GM10248 (cell line): ENCODE measurements at regions not wholly inside any gene's neighbourhood (a gene's known extent, or its start where the extent isn't known, plus 50 kb on each side); places are given as distances from the start of the nearest gene placed in this dataset.
A peak's percentile ranks its signal among the peaks of the same experiment; 100 is the strongest.

Experiments used
- CTCF ChIA-PET: fragments of 300-600 bp; sonication (Branson Sonifier 250); formaldehyde crosslinking; extraction: SDS; loops from one replicate; lab custom pipeline; 2021; ENCODE audit warnings: antibody characterized with exemption; lab: Yijun Ruan, JAX
- POLR2A ChIA-PET: fragments of 350-650 bp; sonication (Branson Sonifier 250); formaldehyde crosslinking; extraction: SDS; loops from one replicate; lab custom pipeline; 2020; ENCODE audit warnings: antibody characterized with exemption; lab: Yijun Ruan, JAX
- DNase-seq: peaks from one replicate; pipeline ENCODE4 v3.0.0; 2012; ENCODE audit errors: extremely low spot score
- CTCF ChIP-seq: IDR thresholded peaks from 2 replicates; pipeline ENCODE4 v1.5.1; 2012; ENCODE audit warnings: mild to moderate bottlenecking, low read depth; ENCODE audit errors: extremely low read depth, missing control alignments, control extremely low read depth

GRCh38 chr12:77685901-77686300, 144.8 kb upstream of the NAV3 start:
- POLR2A ChIA-PET, result no interaction called here
- CTCF ChIA-PET, result interaction anchor here (1.0 to 1.8 kb wide), 8 partner anchors 9 to 637 kb away, joined by 3 to 7 read pairs (median 4); no protein-coding TSS in a partner anchor
- no peak for DNase-seq
- TF ChIP-seq CTCF, result no peak

GRCh38 chr12:77685112-77685511, 145.6 kb upstream of the NAV3 start:
- peak; percentile 56 for TF ChIP-seq CTCF
- ChIA-PET CTCF (interaction anchor here (1.0 to 1.8 kb wide), 9 partner anchors 8 to 636 kb away, joined by 3 to 7 read pairs (median 3); no protein-coding TSS in a partner anchor), POLR2A (no interaction called here)
- DNase-seq, result peak; percentile 18

GRCh38 chr12:77682488-77682887, 148.2 kb upstream of the NAV3 start:
- CTCF ChIA-PET, result interaction anchor here (1.0 to 1.1 kb wide), 2 partner anchors 10 to 11 kb away, joined by 3 read pairs; no protein-coding TSS in a partner anchor
- DNase-seq, result no peak
- POLR2A ChIA-PET, result no interaction called here

DNA sequence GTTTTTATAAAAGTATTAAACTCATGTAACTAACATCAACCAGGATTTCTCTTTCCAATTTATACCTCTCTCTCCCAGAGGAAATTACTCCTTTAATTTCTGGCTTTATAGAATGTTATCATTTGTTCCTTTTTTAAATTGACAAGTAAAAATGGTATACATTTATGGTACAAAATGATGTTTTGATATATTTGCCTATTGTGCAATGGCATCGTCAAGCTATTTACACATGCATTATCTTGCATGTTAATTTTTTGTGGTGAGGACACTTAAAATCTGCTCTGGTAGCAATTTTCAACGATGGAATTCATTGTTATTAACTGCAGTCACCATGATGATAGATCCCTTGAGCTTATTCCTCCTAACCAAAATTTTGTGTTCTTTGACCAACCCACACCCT, 149.0 kb upstream of the NAV3 start:
- no peak for TF ChIP-seq CTCF
- POLR2A ChIA-PET, result no interaction called here
- CTCF ChIA-PET, result interaction anchor here (1.1 kb wide), 1 partner anchor 10 kb away, joined by 3 read pairs; no protein-coding TSS in a partner anchor
- DNase-seq, result no peak

More at GRCh38 chr12:77682488-77682887, 148.2 kb upstream of the NAV3 start:
- TF ChIP-seq CTCF, result no peak

DNA sequence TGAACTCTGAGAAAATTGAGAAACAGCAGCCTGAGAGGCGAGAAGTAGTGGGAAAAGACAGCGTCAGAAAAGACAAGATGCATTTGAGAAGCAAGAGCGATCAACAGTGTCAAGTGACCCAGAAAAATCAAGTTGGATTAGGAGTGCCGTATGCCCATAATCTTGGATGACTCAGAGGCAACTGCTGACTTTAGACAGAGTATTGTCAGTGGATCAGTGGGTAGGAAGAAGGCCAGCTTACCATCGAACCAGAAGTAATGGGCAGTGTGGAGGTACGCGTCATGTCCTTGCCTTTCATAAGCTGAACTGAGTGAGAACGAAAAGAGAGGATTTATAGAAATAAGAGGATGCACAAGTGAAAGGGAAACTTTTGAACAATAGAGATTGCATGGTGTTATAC, 151.0 kb upstream of the NAV3 start:
- ChIA-PET CTCF (interaction anchor here (1.2 kb wide), 1 partner anchor 10 kb away, joined by 3 read pairs; no protein-coding TSS in a partner anchor), POLR2A (no interaction called here)
- DNase-seq, result no peak
- no peak for TF ChIP-seq CTCF

DNA sequence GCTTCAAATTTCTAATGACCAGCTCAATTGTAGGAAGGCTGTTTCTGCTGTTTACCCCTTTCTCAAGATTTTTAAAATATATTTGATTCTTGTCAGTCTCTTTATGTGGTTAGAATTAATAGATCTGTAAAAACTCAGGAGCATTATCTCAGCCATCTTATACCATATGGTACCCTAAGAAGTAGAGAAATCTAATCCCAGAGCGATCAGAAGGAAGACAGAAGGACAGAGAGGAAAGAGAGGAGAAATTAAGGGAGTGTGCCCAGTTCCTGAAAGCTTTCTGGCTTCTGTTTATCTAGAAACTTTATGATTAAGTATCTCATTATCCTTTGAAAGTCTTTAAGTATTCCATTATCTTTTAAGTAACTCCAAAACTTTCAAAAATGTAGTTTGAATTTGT, 152.1 kb upstream of the NAV3 start:
- TF ChIP-seq CTCF, result no peak
- POLR2A ChIA-PET, result no interaction called here
- no peak for DNase-seq
- CTCF ChIA-PET, result interaction anchor here (1.2 to 2.3 kb wide), 2 partner anchors 9 to 14 kb away, joined by 3 to 6 read pairs; no protein-coding TSS in a partner anchor

DNA sequence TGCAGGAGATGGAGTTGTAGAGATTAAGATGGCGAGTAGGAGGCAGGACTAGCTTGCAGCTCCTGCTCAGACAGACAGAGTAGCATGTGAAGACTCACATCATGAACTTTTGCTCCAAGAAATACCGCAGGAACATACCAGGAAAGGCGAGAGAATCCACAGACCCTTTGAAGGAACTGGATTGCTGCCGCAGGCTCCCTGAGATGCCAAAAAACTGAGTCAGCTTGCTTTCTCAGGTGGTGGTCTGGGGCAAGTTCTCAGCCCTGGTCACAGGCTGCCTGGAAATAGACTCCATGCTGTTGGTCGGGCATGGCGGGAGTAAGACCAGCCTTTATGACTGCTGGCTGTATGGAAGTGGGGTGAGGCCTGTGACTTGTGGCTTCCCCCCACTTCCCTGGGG, 163.6 kb upstream of the NAV3 start:
- ChIA-PET CTCF (no interaction called here), POLR2A (no interaction called here)
- no peak for TF ChIP-seq CTCF
- no peak for DNase-seq
